Activated B cell treated with CpG ODN at 0.5 μM for 24 hours (primary cell): ENCODE measurements at regions not wholly inside any gene's neighbourhood (a gene's known extent, or its start where the extent isn't known, plus 50 kb on each side); places are given as distances from the start of the nearest gene placed in this dataset.

Experiments used
- ATAC-seq: fragments of 200-7000 bp; cut with Tn5 transposase; one replicate; pipeline ENCODE4 v1.10.0; 2021; ENCODE audit warnings: low read depth, mild to moderate bottlenecking, moderate library complexity
- CTCF ChIA-PET: fragments of 350-600 bp; sonication (Branson Sonifier 250); formaldehyde crosslinking; loops from one replicate; lab custom pipeline; 2021; ENCODE audit warnings: antibody characterized with exemption; lab: Charles Lee
- POLR2A ChIA-PET: fragments of 350-600 bp; sonication (Branson Sonifier 250); formaldehyde crosslinking; loops from one replicate; lab custom pipeline; 2021; ENCODE audit warnings: antibody characterized with exemption; lab: Charles Lee
- DNase-seq: peaks from one replicate; pipeline ENCODE4 v3.0.0; 2022
- H3K27ac Mint-ChIP-seq: one replicate; pipeline ENCODE4 v1.8.0; 2020; ENCODE audit warnings: mixed read lengths
- H3K27me3 Mint-ChIP-seq: one replicate; pipeline ENCODE4 v1.8.0; 2021; ENCODE audit warnings: mixed read lengths
- H3K36me3 Mint-ChIP-seq: one replicate; pipeline ENCODE4 v1.8.0; 2021; ENCODE audit warnings: low read depth, mixed read lengths
- H3K4me1 Mint-ChIP-seq: one replicate; pipeline ENCODE4 v1.8.0; 2021; ENCODE audit warnings: mixed read lengths
- H3K4me3 Mint-ChIP-seq: one replicate; pipeline ENCODE4 v1.8.0; 2020; ENCODE audit warnings: mild to moderate bottlenecking, mixed read lengths
- H3K9me3 Mint-ChIP-seq: one replicate; pipeline ENCODE4 v1.8.0; 2020; ENCODE audit warnings: mixed read lengths
- intact Hi-C: fragments of 100-400 bp; cut with micrococcal nuclease; formaldehyde crosslinking; loops from one replicate; pipeline ENCODE4 v1.15.1; 2024
- TF ChIP-seq, protein P1 (sequence below): fragments of 200-600 bp; IDR thresholded peaks from one replicate; pipeline ENCODE4 v1.8.0; 2022; ENCODE audit warnings: antibody characterized with exemption, mild to moderate bottlenecking

DNA sequence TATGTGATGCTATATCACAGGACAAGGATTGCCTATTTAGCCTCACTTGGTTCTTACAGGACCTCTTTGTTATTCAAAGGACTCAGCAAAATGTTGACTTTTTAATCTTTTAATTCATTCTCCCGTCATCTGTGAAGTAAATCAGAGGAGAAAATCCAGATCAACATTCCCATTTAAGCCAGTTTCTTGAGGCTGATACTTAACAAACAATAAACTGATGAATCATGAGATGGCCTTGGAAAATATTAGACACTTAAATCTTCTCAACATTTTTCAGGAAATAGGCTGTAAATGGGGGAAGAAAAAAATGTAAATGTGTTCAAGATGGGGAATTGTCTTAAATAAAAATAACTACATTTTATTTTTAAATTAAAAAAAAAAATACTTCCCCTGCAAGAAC lies 55.9 kb upstream of the UBR2 start:
- ATAC-seq: no peak

DNA sequence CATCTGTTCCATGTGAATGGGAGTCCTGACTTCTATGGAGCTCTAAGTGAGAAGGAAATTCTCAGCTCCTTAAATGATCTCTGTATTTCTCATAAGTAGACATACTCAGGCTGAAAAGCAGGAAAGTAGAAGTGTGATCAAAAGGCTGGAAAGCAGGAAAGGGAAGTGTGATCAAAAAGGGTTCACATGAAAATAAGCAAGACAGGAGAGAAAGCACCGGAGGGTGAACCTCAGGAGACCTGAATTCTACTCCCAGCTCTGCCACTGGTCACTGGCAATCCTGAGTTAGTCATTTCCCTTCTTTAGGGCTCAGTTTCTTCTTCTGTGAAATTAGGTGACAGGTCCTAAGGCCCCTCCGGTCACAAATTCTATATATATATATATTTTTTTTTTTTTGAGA lies 55.5 kb upstream of the TRERF1 start:
- Mint-ChIP-seq H3K4me1 (peaks cover 29% of the 10 kb centered on the region), H3K4me3 (peak overlapping the region; percentile 24), H3K27ac (peak overlapping the region; percentile 70), H3K36me3 (no peaks in the 10 kb centered on the region), H3K27me3 (no peaks in the 10 kb centered on the region), H3K9me3 (no peaks in the 10 kb centered on the region)
- ChIA-PET CTCF (no interaction called here), POLR2A (interaction anchor here (1.2 to 1.3 kb wide), 2 partner anchors 14 to 54 kb away, joined by 3 to 21 read pairs; no protein-coding TSS in a partner anchor)
- TF ChIP-seq, protein P1, sequence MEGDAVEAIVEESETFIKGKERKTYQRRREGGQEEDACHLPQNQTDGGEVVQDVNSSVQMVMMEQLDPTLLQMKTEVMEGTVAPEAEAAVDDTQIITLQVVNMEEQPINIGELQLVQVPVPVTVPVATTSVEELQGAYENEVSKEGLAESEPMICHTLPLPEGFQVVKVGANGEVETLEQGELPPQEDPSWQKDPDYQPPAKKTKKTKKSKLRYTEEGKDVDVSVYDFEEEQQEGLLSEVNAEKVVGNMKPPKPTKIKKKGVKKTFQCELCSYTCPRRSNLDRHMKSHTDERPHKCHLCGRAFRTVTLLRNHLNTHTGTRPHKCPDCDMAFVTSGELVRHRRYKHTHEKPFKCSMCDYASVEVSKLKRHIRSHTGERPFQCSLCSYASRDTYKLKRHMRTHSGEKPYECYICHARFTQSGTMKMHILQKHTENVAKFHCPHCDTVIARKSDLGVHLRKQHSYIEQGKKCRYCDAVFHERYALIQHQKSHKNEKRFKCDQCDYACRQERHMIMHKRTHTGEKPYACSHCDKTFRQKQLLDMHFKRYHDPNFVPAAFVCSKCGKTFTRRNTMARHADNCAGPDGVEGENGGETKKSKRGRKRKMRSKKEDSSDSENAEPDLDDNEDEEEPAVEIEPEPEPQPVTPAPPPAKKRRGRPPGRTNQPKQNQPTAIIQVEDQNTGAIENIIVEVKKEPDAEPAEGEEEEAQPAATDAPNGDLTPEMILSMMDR: no peak
- intact Hi-C loops: loop anchor here (1.0 kb wide), 1 partner anchor 13 kb away; no protein-coding TSS in a partner anchor
- peak; percentile 45 for ATAC-seq
- DNase-seq: no peak

More for the DNA sequence above, 55.9 kb upstream of the UBR2 start:
- ChIA-PET POLR2A (interaction anchor here (1.2 to 1.3 kb wide), 2 partner anchors 13 to 55 kb away, joined by 3 to 21 read pairs; no protein-coding TSS in a partner anchor), CTCF (no interaction called here)
- TF ChIP-seq, protein P1: no peak
- intact Hi-C loops: loop anchor here (1.0 kb wide), 1 partner anchor 12 kb away; no protein-coding TSS in a partner anchor
- Mint-ChIP-seq H3K27me3 (no peaks in the 10 kb centered on the region), H3K36me3 (no peaks in the 10 kb centered on the region), H3K9me3 (no peaks in the 10 kb centered on the region), H3K4me3 (no peak overlapping the region), H3K4me1 (peaks cover 29% of the 10 kb centered on the region), H3K27ac (peak overlapping the region; percentile 35)
- DNase-seq: no peak

DNA sequence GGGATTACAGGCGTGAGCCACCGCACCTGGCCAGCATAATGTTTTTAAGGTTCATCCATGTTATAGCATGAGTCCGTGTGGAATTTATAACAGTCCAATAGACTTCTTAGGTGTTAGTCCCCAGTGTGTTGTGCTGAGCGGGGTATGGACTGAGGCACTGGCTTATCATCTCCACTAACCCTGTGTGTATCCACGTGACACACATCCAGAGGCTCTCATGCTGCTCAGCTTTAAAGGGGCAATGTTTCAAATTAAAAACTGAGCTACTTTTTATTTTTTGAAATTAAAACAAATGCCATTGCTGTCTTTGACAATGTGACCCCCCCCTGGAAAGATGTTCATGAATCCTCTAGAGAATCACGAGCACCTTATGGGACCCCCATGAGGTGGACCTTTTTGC lies 54.3 kb upstream of the TRERF1 start:
- TF ChIP-seq, protein P1: no peak
- no peak for DNase-seq
- Mint-ChIP-seq H3K27me3 (no peaks in the 10 kb centered on the region), H3K27ac (no peak overlapping the region), H3K4me3 (no peak overlapping the region), H3K4me1 (peaks cover 29% of the 10 kb centered on the region), H3K36me3 (no peaks in the 10 kb centered on the region), H3K9me3 (no peaks in the 10 kb centered on the region)
- POLR2A ChIA-PET: interaction anchor here (0.5 to 1.7 kb wide), 4 partner anchors 13 to 466 kb away, joined by 3 to 12 read pairs (median 8); no protein-coding TSS in a partner anchor
- ATAC-seq: no peak
- CTCF ChIA-PET: interaction anchor here (0.7 to 2.5 kb wide), 2 partner anchors 26 to 41 kb away, joined by 3 to 6 read pairs; no protein-coding TSS in a partner anchor
- intact Hi-C loops: no loop called here

DNA sequence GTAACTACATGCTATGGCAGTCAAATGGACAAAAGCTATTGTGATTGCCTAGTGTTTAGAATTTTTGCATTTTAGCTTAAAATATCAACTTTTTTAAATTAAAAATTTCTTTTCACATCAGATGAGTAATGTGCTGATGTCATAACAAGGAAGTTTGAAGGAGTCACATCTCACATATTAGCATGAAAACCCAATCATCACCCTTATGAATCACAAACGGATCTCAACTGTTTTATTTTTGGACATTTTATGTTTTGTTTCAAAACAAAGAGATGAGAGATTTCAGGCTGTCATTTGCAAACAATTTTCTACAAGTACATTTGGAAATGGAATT lies 53.6 kb upstream of the TRERF1 start:
- TF ChIP-seq, protein P1: no peak
- DNase-seq (no peak), ATAC-seq (peak; percentile 41)
- Mint-ChIP-seq H3K27me3 (no peaks in the 10 kb centered on the region), H3K36me3 (no peaks in the 10 kb centered on the region), H3K4me3 (no peak overlapping the region), H3K9me3 (no peaks in the 10 kb centered on the region), H3K27ac (peak overlapping the region; percentile 35), H3K4me1 (peaks cover 29% of the 10 kb centered on the region)
- CTCF ChIA-PET: interaction anchor here (0.6 to 2.5 kb wide), 3 partner anchors 27 to 42 kb away, joined by 4 to 11 read pairs (median 6); no protein-coding TSS in a partner anchor
- intact Hi-C loops: no loop called here
- POLR2A ChIA-PET: interaction anchor here (0.6 to 1.7 kb wide), 6 partner anchors 16 to 610 kb away, joined by 3 to 12 read pairs (median 4); partner anchors contain the start of genes CNPY3 and USP49

DNA sequence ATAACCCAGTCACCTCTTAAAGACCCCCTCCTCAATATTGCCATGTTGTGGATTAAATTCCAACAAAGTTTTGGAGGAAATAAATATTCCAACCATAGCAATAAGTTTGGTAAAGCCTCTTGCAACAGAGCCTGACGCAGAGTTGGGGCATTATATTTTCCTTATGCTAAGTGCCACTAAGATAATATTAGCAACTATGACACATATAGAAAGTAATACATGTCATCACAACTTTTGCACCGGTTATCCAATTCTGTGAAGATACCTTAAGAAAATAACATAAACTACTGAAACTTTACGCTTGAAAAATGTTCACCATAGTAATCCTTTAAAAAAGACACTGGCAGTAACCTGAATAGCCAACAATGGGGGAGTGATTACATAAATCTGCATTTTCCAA lies 52.2 kb upstream of the TRERF1 start:
- ChIA-PET POLR2A (no interaction called here), CTCF (interaction anchor here (2.5 kb wide), 1 partner anchor 28 kb away, joined by 6 read pairs; no protein-coding TSS in a partner anchor)
- Mint-ChIP-seq H3K27me3 (peaks cover 3% of the 10 kb centered on the region), H3K4me3 (no peak overlapping the region), H3K27ac (peak overlapping the region; percentile 66), H3K4me1 (peaks cover 29% of the 10 kb centered on the region), H3K36me3 (no peaks in the 10 kb centered on the region), H3K9me3 (no peaks in the 10 kb centered on the region)
- intact Hi-C loops: no loop called here
- TF ChIP-seq, protein P1: no peak
- no peak for DNase-seq
- ATAC-seq: no peak
